ENCODE measurements at regions not wholly inside any gene's neighbourhood (a gene's known extent, or its start where the extent isn't known, plus 50 kb on each side); places are given as distances from the start of the nearest gene placed in this dataset.

GRCh38 chr3:39000008-39000450, 51.7 kb downstream of the SCN11A start:
- DNase-seq, result peak; percentile 71

- no peak for DNase-seq
Measured at GRCh38 chr3:38998086-38998485, 53.7 kb downstream of the SCN11A start.

- no peak for DNase-seq
Measured at GRCh38 chr3:38996193-38996592, 55.6 kb downstream of the SCN11A start.

- no peak for DNase-seq
Measured at GRCh38 chr3:38994251-38994650, 57.5 kb downstream of the SCN11A start.

GRCh38 chr3:38992117-38992760, 59.5 kb downstream of the SCN11A start:
- peak; percentile 21 for DNase-seq

- no peak for DNase-seq
Measured at GRCh38 chr3:38990621-38991020, 61.1 kb downstream of the SCN11A start.

GRCh38 chr3:38989917-38990510, 61.7 kb downstream of the SCN11A start:
- no peak for DNase-seq

- DNase-seq, result no peak
Measured at GRCh38 chr3:38988955-38989354, 62.8 kb downstream of the SCN11A start.

GRCh38 chr3:38987456-38987855, 64.3 kb downstream of the SCN11A start:
- no peak for DNase-seq

- no peak for DNase-seq
Measured at GRCh38 chr3:38986901-38987300, 64.8 kb downstream of the SCN11A start.

GRCh38 chr3:38985981-38986380, 65.8 kb downstream of the SCN11A start:
- DNase-seq, result no peak

GRCh38 chr3:38985581-38985980, 66.2 kb downstream of the SCN11A start:
- no peak for DNase-seq

- DNase-seq, result no peak
Measured at GRCh38 chr3:38984731-38985130, 67.0 kb downstream of the SCN11A start.

GRCh38 chr3:38984110-38984509, 67.6 kb downstream of the SCN11A start:
- no peak for DNase-seq

- DNase-seq, result no peak
Measured at GRCh38 chr3:38980938-38981337, 70.8 kb downstream of the SCN11A start.

GRCh38 chr3:38978729-38979128, 73.0 kb downstream of the SCN11A start:
- DNase-seq, result no peak

GRCh38 chr3:38970851-38971638, 80.7 kb downstream of the SCN11A start:
- DNase-seq, result no peak

- no peak for DNase-seq
Measured at GRCh38 chr3:38969317-38970235, 82.2 kb downstream of the SCN11A start.

- DNase-seq, result no peak
Measured at GRCh38 chr3:38968891-38969290, 82.9 kb downstream of the SCN11A start.

- no peak for DNase-seq
Measured at GRCh38 chr3:38968403-38968802, 83.3 kb downstream of the SCN11A start.

GRCh38 chr3:38967693-38967989, 84.1 kb downstream of the SCN11A start:
- no peak for DNase-seq

GRCh38 chr3:38966811-38967692, 84.7 kb downstream of the SCN11A start:
- no peak for DNase-seq

All from dermis blood vessel endothelial cell (primary cell).